NCI-H526 treated with DMSO at 0.1 percent for 48 hours (cell line): ENCODE measurements at regions not wholly inside any gene's neighbourhood (a gene's known extent, or its start where the extent isn't known, plus 50 kb on each side); places are given as distances from the start of the nearest gene placed in this dataset.
"Not testable (repeated sequence)": the region's sequence is repeated elsewhere in the genome, so short reads cannot be mapped to it uniquely, and the experiment has no call there.

Experiments
- DNase-seq: peaks from one replicate; lab custom pipeline; 2025; lab: John Stamatoyannopoulos, UW

DNA sequence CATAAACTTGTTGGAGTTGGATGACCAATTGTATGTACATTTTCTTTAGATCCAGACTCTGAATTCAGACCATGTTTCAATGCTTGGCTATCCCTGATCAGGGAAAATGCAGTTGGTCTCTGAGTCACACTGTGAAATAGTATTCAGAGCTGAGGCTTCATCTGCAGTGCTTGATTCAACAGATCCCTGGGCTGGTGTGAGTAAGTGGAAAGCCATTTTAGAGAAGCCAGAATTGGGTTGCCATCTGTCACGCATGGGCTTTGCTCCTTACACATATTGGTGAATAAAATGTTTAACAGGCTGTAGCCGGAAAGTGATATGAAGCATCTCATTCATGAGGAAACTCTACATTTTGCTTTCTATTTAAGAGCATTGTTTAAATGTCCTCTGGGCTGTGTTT, 50.0 kb upstream of the ACYP2 start:
- DNase-seq: no peak

DNA sequence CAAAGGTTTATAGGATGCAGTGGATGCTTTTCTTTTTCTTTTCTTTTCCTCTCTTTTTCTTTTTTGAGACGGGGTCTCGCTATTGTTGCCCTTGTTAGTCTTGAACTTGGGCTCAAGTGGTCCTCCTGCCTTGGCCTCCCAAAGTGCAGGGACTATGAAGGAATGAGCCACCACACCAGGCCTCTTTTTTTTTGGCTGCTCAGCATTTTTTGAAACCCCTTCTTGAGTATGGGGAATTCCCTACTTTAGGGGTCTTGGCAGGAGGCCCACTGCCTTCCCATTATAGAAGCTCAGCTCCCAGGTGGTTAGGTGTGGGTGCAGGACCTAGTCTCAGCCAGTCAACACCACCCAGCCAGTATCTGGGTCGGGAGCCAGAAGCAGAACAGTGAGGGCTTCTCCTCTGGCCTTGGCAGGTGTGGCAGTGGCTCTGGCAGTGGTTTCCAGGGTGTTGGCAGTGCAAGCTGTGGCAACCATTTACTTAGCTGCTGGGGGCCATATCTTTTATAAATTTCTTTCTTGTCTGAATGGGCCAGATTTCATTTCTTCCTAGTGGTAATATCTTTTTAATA, 51.4 kb upstream of the ACYP2 start:
- no peak for DNase-seq

DNA sequence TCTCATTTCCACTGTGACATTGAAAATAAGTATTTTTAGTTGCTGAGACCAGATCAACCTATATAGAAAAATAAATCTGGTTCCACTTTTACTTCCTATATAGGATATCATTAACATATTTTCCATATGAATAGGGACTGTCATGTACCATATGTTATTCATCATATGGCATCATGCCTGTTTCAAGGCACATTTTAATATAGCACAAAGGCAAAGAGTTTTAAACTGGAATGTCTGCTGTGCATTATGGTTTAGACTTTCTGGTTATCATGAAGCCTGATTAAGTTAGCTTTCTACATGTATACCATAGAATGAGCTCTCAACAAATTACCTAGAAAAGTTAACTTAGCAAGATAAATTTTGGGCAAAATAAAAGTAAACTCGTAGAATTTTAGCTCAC, 53.0 kb upstream of the ACYP2 start:
- no peak for DNase-seq

DNA sequence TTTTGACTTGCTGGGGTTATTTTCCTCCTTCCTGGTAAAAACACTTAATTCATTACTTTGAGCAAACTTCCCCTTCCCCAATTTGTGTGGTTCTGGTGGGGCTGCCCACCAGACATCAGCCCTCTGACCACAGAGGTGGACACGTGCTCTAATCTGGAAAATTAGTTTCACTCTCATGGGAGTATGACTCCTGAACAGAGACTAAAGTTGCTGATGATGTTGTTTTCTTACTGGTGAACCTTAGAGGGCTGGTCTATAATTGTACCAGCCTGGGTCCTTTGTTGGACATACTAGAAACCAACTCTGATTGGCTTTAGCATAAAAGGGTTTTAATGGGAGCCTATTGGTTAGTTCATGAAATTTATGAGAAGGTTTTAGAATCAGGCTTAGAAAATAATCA, 54.1 kb upstream of the ACYP2 start:
- DNase-seq: no peak

DNA sequence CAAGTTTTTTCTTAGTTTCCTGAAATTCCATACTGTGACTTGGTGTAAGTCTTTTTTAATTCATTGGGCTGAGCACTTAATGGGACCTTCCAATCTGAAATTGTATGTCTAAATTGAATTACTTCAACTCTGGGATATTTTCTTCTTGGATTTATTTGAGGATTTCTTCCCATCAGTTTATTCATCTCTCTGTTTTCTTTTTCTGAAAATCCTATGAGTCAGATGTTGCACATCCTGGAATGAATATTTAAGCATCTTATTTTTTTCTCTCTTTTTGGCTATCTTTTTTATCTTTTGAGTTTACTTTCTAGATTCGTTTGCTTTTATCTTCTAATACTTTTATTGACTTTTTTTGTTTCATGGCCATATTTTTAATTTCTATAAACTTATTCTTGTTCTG, 55.4 kb upstream of the ACYP2 start:
- no peak for DNase-seq

GRCh38 chr2:54059504-54059903, 55.9 kb upstream of the ACYP2 start:
- DNase-seq: no peak

DNA sequence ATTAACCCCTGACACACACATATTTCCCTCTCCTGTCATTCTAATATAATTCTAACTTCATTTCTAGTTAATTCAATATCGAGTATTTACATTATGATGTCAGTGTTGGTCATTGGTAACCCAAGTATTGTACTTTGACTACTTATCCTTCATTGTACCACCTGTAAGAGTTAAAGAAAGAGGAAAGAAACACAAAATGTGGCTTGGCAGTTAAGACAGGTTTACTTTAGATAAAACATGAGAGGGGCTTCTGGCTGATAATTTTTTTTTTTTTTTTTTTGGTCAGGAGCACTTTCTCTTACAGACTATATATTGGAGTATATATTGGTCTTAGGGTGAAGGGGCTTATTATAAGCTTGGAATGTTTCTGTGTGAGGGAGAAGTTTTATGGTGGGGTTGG, 57.0 kb upstream of the ACYP2 start:
- DNase-seq: no peak

DNA sequence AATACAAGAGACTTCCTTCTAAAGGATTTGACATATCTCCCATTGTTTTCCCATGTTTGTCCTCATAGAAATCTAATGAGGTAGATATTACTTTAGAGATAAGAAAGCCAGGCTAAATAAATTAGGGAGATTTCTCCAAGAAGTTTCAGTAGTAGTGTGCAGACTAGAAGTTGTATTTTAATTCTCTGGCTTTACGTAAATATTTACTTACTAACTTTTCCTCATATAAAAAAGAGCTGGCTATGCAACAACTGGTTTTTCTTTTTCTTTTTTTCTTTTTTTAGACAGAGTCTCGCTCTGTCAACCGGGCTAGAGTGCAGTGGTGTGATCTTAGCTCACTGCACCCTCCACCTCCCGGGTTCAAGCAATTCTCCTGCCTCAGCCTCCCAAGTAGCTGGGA, 60.6 kb upstream of the ACYP2 start:
- DNase-seq: no peak

DNA sequence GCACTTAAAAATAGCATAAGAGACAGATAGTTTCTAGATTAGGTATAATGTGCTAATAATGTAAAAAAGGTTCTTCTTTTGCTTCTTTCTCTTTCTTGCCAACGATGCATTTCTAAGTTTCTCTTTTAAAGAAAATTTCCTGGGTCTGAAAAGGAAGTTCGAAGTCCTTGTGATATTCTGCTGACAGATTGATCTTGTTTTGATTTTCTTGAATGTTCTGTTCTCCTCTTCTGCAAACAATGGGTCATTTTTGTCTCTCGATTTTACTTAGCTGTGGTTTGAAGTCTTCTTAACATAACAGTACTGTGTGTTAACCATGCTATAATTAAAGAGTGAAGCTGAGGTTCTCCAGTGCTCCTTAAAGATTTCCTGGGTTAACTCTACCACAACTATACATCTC, 61.1 kb upstream of the ACYP2 start:
- no peak for DNase-seq

- DNase-seq: no peak
Measured at GRCh38 chr2:54053830-54054229, 61.6 kb upstream of the ACYP2 start.

DNA sequence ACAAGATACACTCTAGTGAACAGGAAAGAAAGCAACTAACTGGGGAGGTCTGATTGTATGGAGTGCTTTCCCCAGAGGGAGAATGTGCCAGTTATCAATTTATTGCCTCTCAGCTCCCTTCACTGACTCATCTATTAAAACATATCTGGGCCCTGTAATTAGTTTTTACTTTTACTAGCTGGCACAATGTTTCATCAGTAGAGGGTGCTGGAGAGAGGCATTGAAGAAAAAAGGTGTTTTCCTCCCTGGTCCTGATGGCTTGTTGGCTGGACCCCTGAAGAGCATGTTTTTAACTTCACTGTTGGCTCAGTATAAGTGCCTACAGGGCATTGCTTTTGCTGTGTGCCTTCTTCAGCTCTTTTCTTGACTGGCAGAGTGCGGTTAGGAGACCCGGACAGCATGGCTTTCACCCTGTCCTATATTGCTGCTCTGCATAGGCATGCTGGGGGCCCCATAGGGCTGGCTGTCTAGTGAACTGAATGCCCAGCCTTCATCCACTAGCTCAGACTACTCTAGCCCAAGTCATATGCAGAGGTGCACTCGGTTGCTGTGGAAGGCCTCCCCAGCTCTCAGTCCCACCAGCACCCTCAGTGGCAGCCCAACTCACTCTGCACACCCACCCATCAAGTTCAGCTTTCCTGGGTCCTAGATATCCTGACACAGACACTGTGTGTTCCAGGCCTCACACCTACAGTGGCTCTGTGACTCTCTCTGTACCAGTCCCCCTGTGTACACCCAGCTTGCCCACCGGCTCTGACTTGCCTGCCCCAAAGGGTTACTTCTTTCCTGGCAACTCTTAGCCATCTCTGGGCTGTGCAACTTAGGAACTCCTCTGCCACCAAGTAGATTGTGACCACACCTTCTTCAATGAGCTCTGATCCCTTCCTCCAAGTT, 62.3 kb upstream of the ACYP2 start:
- DNase-seq: no peak

DNA sequence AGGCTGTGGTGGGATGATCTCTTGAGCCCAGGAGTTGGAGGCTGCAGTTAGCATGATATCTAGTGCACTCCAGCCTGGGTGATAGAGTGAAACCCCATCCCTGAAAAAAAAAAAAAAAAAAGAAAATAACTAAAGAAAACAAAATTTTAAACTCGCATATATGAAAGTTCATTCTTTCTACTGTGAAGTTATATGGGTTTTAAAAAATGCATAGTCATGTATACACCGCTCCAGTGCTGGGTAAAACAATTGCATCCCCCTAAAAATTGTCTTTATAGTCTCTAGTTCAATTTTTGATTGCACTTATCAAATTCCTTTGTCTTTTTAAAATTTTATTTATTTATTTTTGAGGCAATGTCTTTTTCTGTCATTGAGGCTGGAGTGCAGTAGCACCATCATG, 65.0 kb upstream of the ACYP2 start:
- DNase-seq: no peak

GRCh38 chr2:54049365-54049764, 66.0 kb upstream of the ACYP2 start:
- no peak for DNase-seq

DNA sequence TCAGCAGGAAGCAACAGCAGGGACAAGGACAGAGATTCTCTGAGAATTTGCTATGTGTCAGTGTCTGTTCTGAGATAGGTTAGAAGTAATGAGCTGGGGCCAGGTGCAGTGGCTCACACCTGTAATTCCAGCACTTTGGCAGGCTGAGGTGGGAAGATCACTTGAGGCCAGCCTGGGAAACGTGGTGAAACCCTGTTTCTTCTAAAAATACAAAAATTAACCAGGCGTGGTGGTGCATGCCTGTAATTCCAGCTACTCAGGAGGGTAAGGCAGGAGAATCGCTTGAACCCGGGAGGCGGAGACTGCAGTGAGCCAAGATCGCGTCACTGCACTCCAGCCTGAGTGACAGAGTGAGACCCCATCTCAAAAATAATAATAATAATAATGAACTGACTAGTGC, 66.5 kb upstream of the ACYP2 start:
- DNase-seq: not testable (repeated sequence)

- DNase-seq: no peak
Measured at GRCh38 chr2:54048117-54048785, 67.2 kb upstream of the ACYP2 start.

DNA sequence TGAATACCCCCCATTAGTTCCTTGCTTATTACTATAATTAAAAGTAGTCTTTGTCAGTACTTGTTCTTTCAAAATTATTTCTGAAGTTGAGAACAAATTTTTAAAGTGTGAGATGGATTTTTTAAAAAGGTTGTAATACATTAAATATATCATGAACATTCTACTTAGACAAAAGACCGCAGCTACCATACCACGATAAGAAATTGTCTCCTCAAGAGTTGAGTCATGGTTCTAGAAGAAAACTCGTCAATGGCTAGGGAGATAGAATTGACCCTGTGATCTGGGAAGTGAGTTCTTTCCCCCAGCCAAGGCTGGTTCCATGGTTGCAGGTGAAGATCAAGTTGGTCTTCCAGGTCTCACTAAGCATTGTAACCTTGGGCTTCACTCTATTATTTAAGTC, 67.8 kb upstream of the ACYP2 start:
- DNase-seq: no peak

- DNase-seq: no peak
Measured at GRCh38 chr2:54047091-54047490, 68.3 kb upstream of the ACYP2 start.

DNA sequence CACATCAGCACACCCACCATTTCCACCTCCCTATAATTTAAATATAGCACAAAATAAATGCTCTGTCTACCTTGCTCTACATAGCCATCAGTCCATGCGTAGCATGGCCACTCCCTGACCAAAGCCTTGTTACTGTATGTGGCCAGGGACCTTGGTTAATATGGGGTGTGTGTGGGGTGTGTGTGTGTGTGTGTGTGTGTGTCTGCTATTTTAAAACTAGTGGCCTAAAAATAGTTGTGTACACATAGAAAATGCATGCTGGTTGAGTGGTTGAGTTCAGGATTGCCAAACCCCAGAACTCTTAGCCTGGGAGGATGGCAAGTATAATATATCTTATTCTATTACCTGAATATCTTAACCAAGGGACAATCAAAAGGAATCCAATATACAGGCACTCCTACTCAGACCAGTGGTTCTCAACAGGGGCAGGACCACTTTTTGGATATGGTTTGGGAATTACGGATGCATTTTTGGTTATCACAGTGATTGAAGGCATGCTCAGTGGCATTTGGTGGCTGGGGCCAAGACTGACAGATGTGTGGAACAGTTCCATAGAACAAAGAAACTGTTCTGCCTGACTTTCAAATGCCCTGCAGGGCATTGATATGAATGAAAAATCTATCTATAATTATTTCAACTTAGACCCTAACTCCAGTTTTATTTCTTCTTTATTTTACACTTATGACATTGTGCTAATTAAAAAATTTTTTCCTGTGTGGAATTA, 72.3 kb upstream of the PSME4 start:
- peak; percentile 23 for DNase-seq

DNA sequence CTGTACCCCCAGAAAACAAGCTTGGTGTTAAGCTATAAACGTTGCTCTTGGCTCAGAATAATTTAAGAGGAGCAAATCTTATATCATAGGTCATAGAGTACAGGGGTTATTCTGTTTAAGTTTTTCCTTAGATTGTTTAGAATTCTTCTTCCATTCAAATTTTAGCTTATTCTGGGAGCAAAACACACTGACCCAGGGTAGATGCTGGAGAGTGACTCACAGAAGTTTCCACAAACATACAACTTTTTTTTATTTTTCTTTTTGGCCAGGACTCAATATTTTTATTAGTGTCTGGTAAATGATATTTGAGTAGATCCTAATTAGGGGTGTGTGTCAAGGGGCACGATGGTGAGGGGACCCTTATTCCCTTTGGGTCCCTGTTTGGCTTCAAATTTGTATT, 71.5 kb upstream of the PSME4 start:
- no peak for DNase-seq

GRCh38 chr2:54041135-54041534, 70.3 kb upstream of the PSME4 start:
- no peak for DNase-seq

DNA sequence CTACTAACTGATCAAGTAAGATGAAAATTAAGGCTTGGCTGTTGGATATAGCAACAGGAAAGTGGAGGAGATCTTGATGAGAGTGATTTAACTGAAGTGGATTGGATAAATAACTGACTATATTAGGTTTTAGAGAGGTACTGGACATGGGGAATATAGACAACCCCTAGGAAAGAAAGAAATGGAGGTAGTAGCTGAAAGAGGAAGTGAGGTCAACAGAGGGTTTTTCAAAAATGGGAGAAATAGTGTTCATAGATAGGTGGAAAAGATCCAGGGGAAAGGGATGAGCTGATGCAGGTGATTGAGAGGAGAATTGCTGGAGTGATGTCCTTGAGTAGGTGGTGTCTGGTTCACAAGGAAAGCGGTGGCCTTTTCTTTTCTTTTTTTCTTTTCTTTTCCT, 69.9 kb upstream of the PSME4 start:
- no peak for DNase-seq

DNA sequence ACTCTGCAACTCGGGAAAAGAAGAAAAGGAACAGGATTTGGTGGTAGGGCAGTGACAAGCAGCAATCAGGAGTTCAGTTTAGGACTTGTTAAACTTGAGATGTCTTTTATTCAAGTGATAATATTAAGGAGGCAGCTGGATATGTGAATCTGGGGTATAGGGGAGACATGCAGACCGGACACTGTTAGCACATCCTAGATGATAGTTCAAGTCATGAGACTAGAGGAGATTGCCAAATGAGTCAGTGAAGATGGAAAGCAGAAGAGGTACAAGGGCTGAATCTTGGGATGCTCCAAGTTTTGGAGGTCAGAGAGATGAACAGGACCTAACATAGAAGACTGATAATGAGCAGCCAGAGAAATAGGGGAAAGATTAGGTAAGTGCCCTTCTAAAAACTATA, 69.5 kb upstream of the PSME4 start:
- no peak for DNase-seq

GRCh38 chr2:54038835-54039234, 68.0 kb upstream of the PSME4 start:
- DNase-seq: no peak
